ENCODE measurements at regions not wholly inside any gene's neighbourhood (a gene's known extent, or its start where the extent isn't known, plus 50 kb on each side); places are given as distances from the start of the nearest gene placed in this dataset.

DNA sequence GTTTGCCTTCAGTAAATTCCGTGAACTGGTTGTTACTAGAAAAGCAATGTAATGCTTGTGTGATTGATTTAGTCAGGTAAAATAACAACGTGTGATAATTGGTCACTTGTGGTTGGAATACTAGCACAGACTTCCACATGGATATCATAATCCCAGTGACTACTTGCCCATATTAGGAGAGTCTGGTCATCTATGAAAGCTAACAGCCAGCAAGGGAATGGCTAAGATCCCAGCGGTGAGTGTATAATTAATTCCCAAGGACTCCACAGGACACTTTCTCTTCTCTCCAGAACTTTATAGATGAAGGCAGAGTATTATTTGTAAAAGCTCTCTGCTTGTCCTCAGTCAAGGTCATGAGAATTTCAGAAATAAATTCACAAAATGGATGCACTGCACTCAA is 662.6 kb upstream of the TEX47 start:
- TF ChIP-seq, protein P1, sequence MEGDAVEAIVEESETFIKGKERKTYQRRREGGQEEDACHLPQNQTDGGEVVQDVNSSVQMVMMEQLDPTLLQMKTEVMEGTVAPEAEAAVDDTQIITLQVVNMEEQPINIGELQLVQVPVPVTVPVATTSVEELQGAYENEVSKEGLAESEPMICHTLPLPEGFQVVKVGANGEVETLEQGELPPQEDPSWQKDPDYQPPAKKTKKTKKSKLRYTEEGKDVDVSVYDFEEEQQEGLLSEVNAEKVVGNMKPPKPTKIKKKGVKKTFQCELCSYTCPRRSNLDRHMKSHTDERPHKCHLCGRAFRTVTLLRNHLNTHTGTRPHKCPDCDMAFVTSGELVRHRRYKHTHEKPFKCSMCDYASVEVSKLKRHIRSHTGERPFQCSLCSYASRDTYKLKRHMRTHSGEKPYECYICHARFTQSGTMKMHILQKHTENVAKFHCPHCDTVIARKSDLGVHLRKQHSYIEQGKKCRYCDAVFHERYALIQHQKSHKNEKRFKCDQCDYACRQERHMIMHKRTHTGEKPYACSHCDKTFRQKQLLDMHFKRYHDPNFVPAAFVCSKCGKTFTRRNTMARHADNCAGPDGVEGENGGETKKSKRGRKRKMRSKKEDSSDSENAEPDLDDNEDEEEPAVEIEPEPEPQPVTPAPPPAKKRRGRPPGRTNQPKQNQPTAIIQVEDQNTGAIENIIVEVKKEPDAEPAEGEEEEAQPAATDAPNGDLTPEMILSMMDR (IDR thresholded peaks at IDR 0.05) = no peak
- no peak for TF ChIP-seq POLR2A (IDR thresholded peaks at IDR 0.05)

All from uterus (tissue), 2 donors.